Endothelial cell of umbilical vein (primary cell): ENCODE measurements at regions not wholly inside any gene's neighbourhood (a gene's known extent, or its start where the extent isn't known, plus 50 kb on each side); places are given as distances from the start of the nearest gene placed in this dataset.

Experiments
- CTCF ChIP-seq, 2 donors: IDR thresholded peaks; 1 replicate in 1 of 2; 2 replicates in 1 of 2; pipeline ENCODE4 v1.5.1; 2011; ENCODE audit warnings: low read length in 2 of 2, mild to moderate bottlenecking in 2 of 2, moderate library complexity in 2 of 2, control low read depth in 1 of 2, inconsistent platforms in 1 of 2, low read depth in 1 of 2; ENCODE audit not compliant: insufficient read depth in 1 of 2; ENCODE audit errors: extremely low read depth in 1 of 2
- MAX ChIP-seq: IDR thresholded peaks from 2 replicates; pipeline ENCODE4 v1.6.1; 2011; ENCODE audit not compliant: insufficient read depth, insufficient read length
- POLR2A ChIP-seq: IDR thresholded peaks from 2 replicates; pipeline ENCODE4 v1.6.1; 2012; ENCODE audit warnings: low read depth, mild to moderate bottlenecking, control low read depth, low read length
- POLR2AphosphoS5 ChIP-seq: IDR thresholded peaks from 2 replicates; pipeline ENCODE4 v1.6.1; 2012; ENCODE audit warnings: low read depth, mild to moderate bottlenecking, control low read depth, low read length, moderate library complexity; ENCODE audit not compliant: insufficient read depth

GRCh38 chr13:109326601-109327000 is 459.8 kb downstream of the IRS2 start:
- no peak for TF ChIP-seq CTCF (IDR thresholded peaks at IDR 0.05; ENCODE audit: extremely low read depth in 1 of 2, insufficient read depth in 1 of 2, low read depth in 1 of 2, low read length in 2 of 2)
- no peak for TF ChIP-seq MAX
- TF ChIP-seq POLR2A, result no peak
- TF ChIP-seq POLR2AphosphoS5, result no peak
